Right lobe of liver (tissue), 4 donors: ENCODE measurements at regions not wholly inside any gene's neighbourhood (a gene's known extent, or its start where the extent isn't known, plus 50 kb on each side); places are given as distances from the start of the nearest gene placed in this dataset.

Experiments used
- POLR2A ChIP-seq: fragments of 450-650 bp; IDR thresholded peaks from one replicate; pipeline ENCODE4 v1.6.1; 2017; ENCODE audit warnings: antibody characterized with exemption, mild to moderate bottlenecking
- TF ChIP-seq, protein P1 (sequence below), 4 donors: fragments of 200-600 bp in 3 of 4; fragments of 450-650 bp in 1 of 4; IDR thresholded peaks; one replicate each; pipeline versions ENCODE4 v1.5.1 to v1.8.0; 2016 to 2022; ENCODE audit warnings: antibody characterized with exemption in 4 of 4, mild to moderate bottlenecking in 2 of 4
- donor health status: DM: no; HTN: no; CAD: no.
- donor health status: DM: no; HTN: no; CAD: no.
- donor health status: DM: no; HTN: yes; CAD: no.

GRCh38 chr14:75334549-75335051 is 56.0 kb downstream of the FOS start:
- TF ChIP-seq, protein P1, sequence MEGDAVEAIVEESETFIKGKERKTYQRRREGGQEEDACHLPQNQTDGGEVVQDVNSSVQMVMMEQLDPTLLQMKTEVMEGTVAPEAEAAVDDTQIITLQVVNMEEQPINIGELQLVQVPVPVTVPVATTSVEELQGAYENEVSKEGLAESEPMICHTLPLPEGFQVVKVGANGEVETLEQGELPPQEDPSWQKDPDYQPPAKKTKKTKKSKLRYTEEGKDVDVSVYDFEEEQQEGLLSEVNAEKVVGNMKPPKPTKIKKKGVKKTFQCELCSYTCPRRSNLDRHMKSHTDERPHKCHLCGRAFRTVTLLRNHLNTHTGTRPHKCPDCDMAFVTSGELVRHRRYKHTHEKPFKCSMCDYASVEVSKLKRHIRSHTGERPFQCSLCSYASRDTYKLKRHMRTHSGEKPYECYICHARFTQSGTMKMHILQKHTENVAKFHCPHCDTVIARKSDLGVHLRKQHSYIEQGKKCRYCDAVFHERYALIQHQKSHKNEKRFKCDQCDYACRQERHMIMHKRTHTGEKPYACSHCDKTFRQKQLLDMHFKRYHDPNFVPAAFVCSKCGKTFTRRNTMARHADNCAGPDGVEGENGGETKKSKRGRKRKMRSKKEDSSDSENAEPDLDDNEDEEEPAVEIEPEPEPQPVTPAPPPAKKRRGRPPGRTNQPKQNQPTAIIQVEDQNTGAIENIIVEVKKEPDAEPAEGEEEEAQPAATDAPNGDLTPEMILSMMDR (IDR thresholded peaks at IDR 0.05), result no peak
- TF ChIP-seq POLR2A, result no peak
